PC-3 (cell line): ENCODE measurements at regions not wholly inside any gene's neighbourhood (a gene's known extent, or its start where the extent isn't known, plus 50 kb on each side); places are given as distances from the start of the nearest gene placed in this dataset.

ENCODE experiments used
- EZH2 ChIP-seq: fragments of 300-600 bp; sonication (generic); IDR thresholded peaks from one replicate; pipeline ENCODE4 v1.6.1; 2017; ENCODE audit warnings: antibody characterized with exemption, mild to moderate bottlenecking, low read length; ENCODE audit not compliant: unreplicated experiment
- TF ChIP-seq, protein P1 (sequence below): fragments of 300-600 bp; sonication (generic); conservative IDR thresholded peaks from 2 replicates; pipeline ENCODE4 v1.5.1; 2017; ENCODE audit warnings: antibody characterized with exemption, low read depth, mild to moderate bottlenecking, low read length

GRCh38 chr4:181967401-181967800 lies 275.8 kb upstream of the TENM3 start:
- TF ChIP-seq, protein P1, sequence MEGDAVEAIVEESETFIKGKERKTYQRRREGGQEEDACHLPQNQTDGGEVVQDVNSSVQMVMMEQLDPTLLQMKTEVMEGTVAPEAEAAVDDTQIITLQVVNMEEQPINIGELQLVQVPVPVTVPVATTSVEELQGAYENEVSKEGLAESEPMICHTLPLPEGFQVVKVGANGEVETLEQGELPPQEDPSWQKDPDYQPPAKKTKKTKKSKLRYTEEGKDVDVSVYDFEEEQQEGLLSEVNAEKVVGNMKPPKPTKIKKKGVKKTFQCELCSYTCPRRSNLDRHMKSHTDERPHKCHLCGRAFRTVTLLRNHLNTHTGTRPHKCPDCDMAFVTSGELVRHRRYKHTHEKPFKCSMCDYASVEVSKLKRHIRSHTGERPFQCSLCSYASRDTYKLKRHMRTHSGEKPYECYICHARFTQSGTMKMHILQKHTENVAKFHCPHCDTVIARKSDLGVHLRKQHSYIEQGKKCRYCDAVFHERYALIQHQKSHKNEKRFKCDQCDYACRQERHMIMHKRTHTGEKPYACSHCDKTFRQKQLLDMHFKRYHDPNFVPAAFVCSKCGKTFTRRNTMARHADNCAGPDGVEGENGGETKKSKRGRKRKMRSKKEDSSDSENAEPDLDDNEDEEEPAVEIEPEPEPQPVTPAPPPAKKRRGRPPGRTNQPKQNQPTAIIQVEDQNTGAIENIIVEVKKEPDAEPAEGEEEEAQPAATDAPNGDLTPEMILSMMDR, result no peak
- no peak for TF ChIP-seq EZH2
